HCT116 (cell line): ENCODE measurements at regions not wholly inside any gene's neighbourhood (a gene's known extent, or its start where the extent isn't known, plus 50 kb on each side); places are given as distances from the start of the nearest gene placed in this dataset.

Source experiments
- ATAC-seq: fragments of 200-7000 bp; cut with Tn5 transposase; 2 replicates; pipeline ENCODE4 v1.9.1; 2020; ENCODE audit warnings: mild to moderate bottlenecking, moderate library complexity
- BruUV-seq: library from RNA; stranded (reverse); fragments of 400-500 nt; replicated peaks from 2 replicates; lab custom pipeline; 2021; lab: Mats Ljungman, UMichigan
- CTCF ChIA-PET: fragments of 300-600 bp; sonication (Branson Sonifier 250); formaldehyde crosslinking; loops from one replicate; lab custom pipeline; 2021; ENCODE audit warnings: antibody characterized with exemption; lab: Charles Lee
- POLR2A ChIA-PET: fragments of 300-600, 350-600 bp; sonication (Branson Sonifier 250); formaldehyde crosslinking; loops from one replicate; lab custom pipeline; 2021; ENCODE audit warnings: antibody characterized with exemption; lab: Charles Lee
- RAD21 ChIA-PET, 2 experiments: fragments of 300-600 bp; sonication (Branson Sonifier 250); formaldehyde crosslinking; loops; one replicate each; lab custom pipeline; 2023; ENCODE audit warnings: low total read pairs in 2 of 2; ENCODE audit not compliant: uncharacterized antibody in 2 of 2, unreplicated experiment in 2 of 2, low non-redundant PET in 1 of 2; lab: Charles Lee
- DNase-seq: peaks from one replicate; pipeline ENCODE4 v3.0.0-alpha.2; 2010; ENCODE audit warnings: low read depth, low spot score
- H2AFZ ChIP-seq: fragments of 200-600 bp; shearing (Covaris generic), sonication (generic); 2 replicates; pipeline ENCODE4 v1.6.1; 2017; ENCODE audit warnings: low read depth, mixed run types, mixed read lengths, antibody characterized with exemption, low read length; ENCODE audit not compliant: poor library complexity, severe bottlenecking
- H3K27ac ChIP-seq: 2 replicates; pipeline ENCODE4 v1.5.1; 2012; ENCODE audit warnings: low read depth, low read length
- H3K27me3 ChIP-seq: fragments of 200-600 bp; sonication (generic); 2 replicates; pipeline ENCODE4 v1.6.1; 2016; ENCODE audit warnings: mixed run types, low read length, mixed read lengths; ENCODE audit not compliant: insufficient read depth
- H3K36me3 ChIP-seq, 2 experiments: fragments of 200-500 bp in 1 of 2; fragments of 200-600 bp in 1 of 2; sonication (Bioruptor generic) in 1 of 2; sonication (generic) in 1 of 2; 2 replicates each; pipeline versions ENCODE4 v1.5.1 to v1.6.1; 2014 to 2016; ENCODE audit warnings: low read length in 2 of 2, inconsistent platforms in 1 of 2, mixed read lengths in 1 of 2, mixed run types in 1 of 2; ENCODE audit not compliant: insufficient read depth in 2 of 2, control insufficient read depth in 1 of 2
- H3K4me1 ChIP-seq, 2 experiments: fragments of 200-600 bp in 1 of 2; sonication (generic) in 1 of 2; 2 replicates each; pipeline versions ENCODE4 v1.5.1 to v1.6.1; 2012 to 2017; ENCODE audit warnings: low read length in 2 of 2, inconsistent platforms in 1 of 2, mild to moderate bottlenecking in 1 of 2, mixed read lengths in 1 of 2, mixed run types in 1 of 2, moderate library complexity in 1 of 2; ENCODE audit not compliant: insufficient read depth in 2 of 2, control insufficient read depth in 1 of 2
- H3K4me2 ChIP-seq: fragments of 200-600 bp; sonication (generic); 2 replicates; pipeline ENCODE4 v1.6.1; 2017; ENCODE audit warnings: mixed run types, low read length, mixed read lengths
- H3K4me3 ChIP-seq, 2 experiments: fragments of 200-600 bp in 1 of 2; sonication (generic) in 1 of 2; replicated peaks in 1 of 2; 2 replicates each; pipeline ENCODE4 v1.5.1; 2011 to 2016; ENCODE audit warnings: low read length in 2 of 2, control low read depth in 1 of 2, low read depth in 1 of 2, mild to moderate bottlenecking in 1 of 2, mixed read lengths in 1 of 2, mixed run types in 1 of 2
- H3K79me2 ChIP-seq: fragments of 200-600 bp; sonication (generic); 2 replicates; pipeline ENCODE4 v1.6.1; 2017; ENCODE audit warnings: mild to moderate bottlenecking, mixed run types, low read length, moderate library complexity, mixed read lengths; ENCODE audit not compliant: insufficient read depth
- H3K9ac ChIP-seq: fragments of 200-600 bp; sonication (generic); 2 replicates; pipeline ENCODE4 v1.6.1; 2016; ENCODE audit warnings: low read length, mixed read lengths
- H3K9me2 ChIP-seq: fragments of 200-600 bp; sonication (generic), shearing (Covaris generic); 2 replicates; pipeline ENCODE4 v1.6.1; 2017; ENCODE audit warnings: mixed run types, mild to moderate bottlenecking, moderate library complexity; ENCODE audit not compliant: insufficient read depth
- H3K9me3 ChIP-seq, 2 experiments: fragments of 200-500 bp in 1 of 2; fragments of 200-600 bp in 1 of 2; sonication (Bioruptor generic) in 1 of 2; sonication (generic) in 1 of 2; 2 replicates each; pipeline ENCODE4 v1.6.1; 2014 to 2017; ENCODE audit warnings: low read length in 2 of 2, mixed read lengths in 2 of 2, inconsistent platforms in 1 of 2, low read depth in 1 of 2, mild to moderate bottlenecking in 1 of 2, mixed run types in 1 of 2, moderate library complexity in 1 of 2; ENCODE audit not compliant: control insufficient read depth in 1 of 2, insufficient read depth in 1 of 2
- H4K20me1 ChIP-seq: fragments of 200-600 bp; sonication (generic), shearing (Covaris generic); 2 replicates; pipeline ENCODE4 v1.6.1; 2017; ENCODE audit warnings: mixed run types, mild to moderate bottlenecking, moderate library complexity; ENCODE audit not compliant: insufficient read depth
- ATF3 ChIP-seq: IDR thresholded peaks from 2 replicates; pipeline ENCODE4 v1.6.1; 2012
- CBX3 ChIP-seq: IDR thresholded peaks from 2 replicates; pipeline ENCODE4 v1.6.1; 2012; ENCODE audit warnings: low read depth
- CEBPB ChIP-seq: IDR thresholded peaks from 2 replicates; pipeline ENCODE4 v1.6.1; 2012; ENCODE audit warnings: low read depth
- CTCF ChIP-seq, 3 experiments: fragments of 200-600 bp in 1 of 3; sonication (generic) in 1 of 3; IDR thresholded peaks in 2 of 3; conservative IDR thresholded peaks in 1 of 3; 2 replicates each; pipeline ENCODE4 v1.5.1; 2012 to 2017; ENCODE audit warnings: low read depth in 2 of 3, low read length in 2 of 3, antibody characterized with exemption in 1 of 3, borderline replicate concordance in 1 of 3, control low read depth in 1 of 3, mild to moderate bottlenecking in 1 of 3, mixed read lengths in 1 of 3, mixed run types in 1 of 3, moderate library complexity in 1 of 3; ENCODE audit not compliant: insufficient read depth in 1 of 3
- EGR1 ChIP-seq: IDR thresholded peaks from 2 replicates; pipeline ENCODE4 v1.6.1; 2012; ENCODE audit warnings: low read depth
- EZH2 ChIP-seq: fragments of 200-600 bp; sonication (generic); IDR thresholded peaks from 2 replicates; pipeline ENCODE4 v1.6.1; 2017; ENCODE audit warnings: antibody characterized with exemption, mixed run types
- EZH2phosphoT487 ChIP-seq: fragments of 200-600 bp; IDR thresholded peaks from 2 replicates; pipeline ENCODE4 v1.6.1; 2018; ENCODE audit warnings: antibody characterized with exemption, borderline replicate concordance
- FOSL1 ChIP-seq: IDR thresholded peaks from 2 replicates; pipeline ENCODE4 v1.6.1; 2012; ENCODE audit warnings: low read depth
- JUND ChIP-seq: IDR thresholded peaks from 2 replicates; pipeline ENCODE4 v1.6.1; 2012
- MAX ChIP-seq: IDR thresholded peaks from 2 replicates; pipeline ENCODE4 v1.6.1; 2012
- POLR2A ChIP-seq: IDR thresholded peaks from 2 replicates; pipeline ENCODE4 v1.7.0; 2011; ENCODE audit warnings: borderline replicate concordance; ENCODE audit not compliant: insufficient read depth, insufficient read length; ENCODE audit errors: extremely low read depth
- POLR2AphosphoS5 ChIP-seq: IDR thresholded peaks from 2 replicates; pipeline ENCODE4 v1.6.1; 2011; ENCODE audit warnings: mild to moderate bottlenecking, low read depth, low read length, moderate library complexity
- RAD21 ChIP-seq: IDR thresholded peaks from 2 replicates; pipeline ENCODE4 v1.6.1; 2012; ENCODE audit warnings: low read depth, mild to moderate bottlenecking
- REST ChIP-seq: IDR thresholded peaks from 2 replicates; pipeline ENCODE4 v1.6.1; 2012; ENCODE audit warnings: low read depth
- SIN3A ChIP-seq: IDR thresholded peaks from 2 replicates; pipeline ENCODE4 v1.6.1; 2012; ENCODE audit warnings: low read depth
- SRF ChIP-seq: IDR thresholded peaks from 2 replicates; pipeline ENCODE4 v1.6.1; 2012; ENCODE audit warnings: low read depth
- TCF7L2 ChIP-seq: IDR thresholded peaks from 2 replicates; pipeline ENCODE4 v1.7.0; 2011; ENCODE audit warnings: borderline replicate concordance, inconsistent platforms; ENCODE audit not compliant: insufficient read depth, insufficient read length; ENCODE audit errors: extremely low read depth
- YY1 ChIP-seq: IDR thresholded peaks from 2 replicates; pipeline ENCODE4 v1.6.1; 2011; ENCODE audit warnings: low read length, low read depth, moderate library complexity, mild to moderate bottlenecking; ENCODE audit not compliant: insufficient replicate concordance; ENCODE audit errors: extremely low read depth
- ZFX ChIP-seq: fragments of 450-650 bp; IDR thresholded peaks from 2 replicates; pipeline ENCODE4 v1.6.1; 2017
- ZNF274 ChIP-seq: fragments of 200-500 bp; sonication (Bioruptor generic); IDR thresholded peaks from 2 replicates; pipeline ENCODE4 v1.6.1; 2014; ENCODE audit warnings: mild to moderate bottlenecking, low read depth, low read length, inconsistent platforms
- intact Hi-C: fragments of 100-400 bp; cut with micrococcal nuclease; formaldehyde crosslinking; loops from 2 replicates; pipeline ENCODE4 v1.10.0; 2022

GRCh38 chr13:71339005-71339404 is 528.0 kb downstream of the DACH1 start (continued):
- no peak for TF ChIP-seq ATF3
- TF ChIP-seq FOSL1, result no peak
- no peak for TF ChIP-seq EZH2phosphoT487
- TF ChIP-seq EZH2, result no peak

GRCh38 chr13:71338070-71338469 is 528.9 kb downstream of the DACH1 start:
- intact Hi-C loops, result no loop called here
- TF ChIP-seq ZNF274 (no peak), EZH2phosphoT487 (no peak), POLR2A (no peak), CTCF (IDR thresholded peaks at IDR 0.05 in 2 of 3, conservative IDR thresholded peaks at IDR 0.05 in 1 of 3; ENCODE audit: borderline replicate concordance in 1 of 3, insufficient read depth in 1 of 3, low read depth in 2 of 3, low read length in 2 of 3) (no peak), ATF3 (no peak), CBX3 (no peak), EGR1 (no peak), MAX (no peak), TCF7L2 (no peak), RAD21 (no peak), SRF (no peak), EZH2 (no peak), YY1 (no peak), SIN3A (no peak), FOSL1 (no peak), CEBPB (no peak), POLR2AphosphoS5 (no peak), JUND (no peak), REST (no peak), ZFX (no peak)
- Histone ChIP-seq H3K4me3 (no peak overlapping the region), H2AFZ (no peak overlapping the region), H3K4me2 (no peak overlapping the region), H4K20me1 (no peaks in the 10 kb centered on the region), H3K79me2 (no peaks in the 10 kb centered on the region), H3K9me2 (no peaks in the 10 kb centered on the region), H3K36me3 (no peaks in the 10 kb centered on the region), H3K27ac (no peak overlapping the region), H3K9me3 (no peaks in the 10 kb centered on the region; a peak in 2 of 4 replicates), H3K9ac (no peak overlapping the region), H3K27me3 (no peaks in the 10 kb centered on the region), H3K4me1 (no peaks in the 10 kb centered on the region)
- no TSS peak for BruUV-seq
- ChIA-PET POLR2A (no interaction called here), CTCF (no interaction called here), RAD21 (no interaction called here)
- no peak for DNase-seq
- ATAC-seq, result no peak
